ENCODE measurements at regions not wholly inside any gene's neighbourhood (a gene's known extent, or its start where the extent isn't known, plus 50 kb on each side); places are given as distances from the start of the nearest gene placed in this dataset.

GRCh38 chr14:29355331-29355730 is 572.3 kb downstream of the PRKD1 start:
- DNase-seq = no peak
- in situ Hi-C loops (cut with HindIII; ENCODE audit: low pct_ligation_motif_present, low sequenced_read_pairs) = no loop called here
- Histone ChIP-seq H3K36me3 (replicated peaks) (no peaks in the 10 kb centered on the region), H3K4me3 (ENCODE audit: low read depth, low read length) (no peak overlapping the region), H3K27me3 (replicated peaks) (no peaks in the 10 kb centered on the region), H3K27ac (no peak overlapping the region)
- TF ChIP-seq CTCF (IDR thresholded peaks at IDR 0.05; ENCODE audit: low read depth, low read length, missing control alignments) = no peak

GRCh38 chr14:29355846-29356245 is 571.8 kb downstream of the PRKD1 start:
- H3K36me3 ChIP-seq (replicated peaks) = no peaks in the 10 kb centered on the region
- H3K27ac ChIP-seq = no peak overlapping the region
- no peak for TF ChIP-seq CTCF (IDR thresholded peaks at IDR 0.05; ENCODE audit: low read depth, low read length, missing control alignments)
- in situ Hi-C loops (cut with HindIII; ENCODE audit: low pct_ligation_motif_present, low sequenced_read_pairs) = no loop called here
- no peaks in the 10 kb centered on the region for H3K27me3 ChIP-seq (replicated peaks)
- DNase-seq = no peak
- H3K4me3 ChIP-seq (ENCODE audit: low read depth, low read length) = no peak overlapping the region

- Histone ChIP-seq H3K27me3 (replicated peaks) (no peaks in the 10 kb centered on the region), H3K36me3 (replicated peaks) (no peaks in the 10 kb centered on the region), H3K27ac (no peak overlapping the region), H3K4me3 (ENCODE audit: low read depth, low read length) (no peak overlapping the region)
- in situ Hi-C loops (cut with HindIII; ENCODE audit: low pct_ligation_motif_present, low sequenced_read_pairs) = no loop called here
- DNase-seq = no peak
- TF ChIP-seq CTCF (IDR thresholded peaks at IDR 0.05; ENCODE audit: low read depth, low read length, missing control alignments) = no peak
Observed at GRCh38 chr14:29360656-29361055, 567.0 kb downstream of the PRKD1 start.

GRCh38 chr14:29370024-29370423 is 557.6 kb downstream of the PRKD1 start:
- in situ Hi-C loops (cut with HindIII; ENCODE audit: low pct_ligation_motif_present, low sequenced_read_pairs) = no loop called here
- Histone ChIP-seq H3K4me3 (ENCODE audit: low read depth, low read length) (no peak overlapping the region), H3K36me3 (replicated peaks) (no peaks in the 10 kb centered on the region), H3K27ac (no peak overlapping the region), H3K27me3 (replicated peaks) (no peaks in the 10 kb centered on the region)
- no peak for DNase-seq
- no peak for TF ChIP-seq CTCF (IDR thresholded peaks at IDR 0.05; ENCODE audit: low read depth, low read length, missing control alignments)

GRCh38 chr14:29376237-29376636 is 551.4 kb downstream of the PRKD1 start:
- H3K27me3 ChIP-seq (replicated peaks) = no peaks in the 10 kb centered on the region
- TF ChIP-seq CTCF (IDR thresholded peaks at IDR 0.05; ENCODE audit: low read depth, low read length, missing control alignments) = no peak
- no peak for DNase-seq
- H3K27ac ChIP-seq = no peak overlapping the region
- no peak overlapping the region for H3K4me3 ChIP-seq (ENCODE audit: low read depth, low read length)
- in situ Hi-C loops (cut with HindIII; ENCODE audit: low pct_ligation_motif_present, low sequenced_read_pairs) = no loop called here
- no peaks in the 10 kb centered on the region for H3K36me3 ChIP-seq (replicated peaks)

- in situ Hi-C loops (cut with HindIII; ENCODE audit: low pct_ligation_motif_present, low sequenced_read_pairs) = no loop called here
- no peaks in the 10 kb centered on the region for H3K36me3 ChIP-seq (replicated peaks)
- H3K27ac ChIP-seq = no peak overlapping the region
- no peak overlapping the region for H3K4me3 ChIP-seq (ENCODE audit: low read depth, low read length)
- no peak for TF ChIP-seq CTCF (IDR thresholded peaks at IDR 0.05; ENCODE audit: low read depth, low read length, missing control alignments)
- H3K27me3 ChIP-seq (replicated peaks) = no peaks in the 10 kb centered on the region
- no peak for DNase-seq
Observed at GRCh38 chr14:29380826-29381225, 546.8 kb downstream of the PRKD1 start.

Measured in brain microvascular endothelial cell (primary cell).